HG03442 (cell line): ENCODE measurements at regions not wholly inside any gene's neighbourhood (a gene's known extent, or its start where the extent isn't known, plus 50 kb on each side); places are given as distances from the start of the nearest gene placed in this dataset.
"Not testable (repeated sequence)": the region's sequence is repeated elsewhere in the genome, so short reads cannot be mapped to it uniquely, and the experiment has no call there.

Source experiments
- ATAC-seq: cut with Tn5 transposase; IDR thresholded peaks from one replicate; pipeline ENCODE4 v1.9.1; 2021; ENCODE audit warnings: mild to moderate bottlenecking, moderate library complexity; ENCODE audit not compliant: unreplicated experiment

DNA sequence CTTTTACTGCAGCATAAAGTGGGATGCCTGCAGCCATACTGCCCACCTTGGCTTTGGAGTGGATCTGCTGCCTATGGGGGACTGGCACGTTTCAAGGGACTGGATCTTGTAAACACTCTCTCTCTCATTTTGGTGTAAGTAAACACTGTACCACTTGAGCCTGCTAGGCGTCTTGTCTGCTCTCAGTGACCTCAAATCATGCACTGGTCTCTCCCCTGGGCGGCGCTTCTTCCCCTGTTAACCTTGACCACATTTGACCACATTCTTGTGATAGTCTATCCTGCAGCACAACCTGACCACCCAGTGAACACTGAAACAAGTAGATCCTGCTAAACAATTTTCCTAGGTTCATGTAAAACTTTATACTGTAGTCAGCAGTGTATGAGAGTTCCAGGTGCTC is 82.6 kb upstream of the HNMT start:
- ATAC-seq = no peak

DNA sequence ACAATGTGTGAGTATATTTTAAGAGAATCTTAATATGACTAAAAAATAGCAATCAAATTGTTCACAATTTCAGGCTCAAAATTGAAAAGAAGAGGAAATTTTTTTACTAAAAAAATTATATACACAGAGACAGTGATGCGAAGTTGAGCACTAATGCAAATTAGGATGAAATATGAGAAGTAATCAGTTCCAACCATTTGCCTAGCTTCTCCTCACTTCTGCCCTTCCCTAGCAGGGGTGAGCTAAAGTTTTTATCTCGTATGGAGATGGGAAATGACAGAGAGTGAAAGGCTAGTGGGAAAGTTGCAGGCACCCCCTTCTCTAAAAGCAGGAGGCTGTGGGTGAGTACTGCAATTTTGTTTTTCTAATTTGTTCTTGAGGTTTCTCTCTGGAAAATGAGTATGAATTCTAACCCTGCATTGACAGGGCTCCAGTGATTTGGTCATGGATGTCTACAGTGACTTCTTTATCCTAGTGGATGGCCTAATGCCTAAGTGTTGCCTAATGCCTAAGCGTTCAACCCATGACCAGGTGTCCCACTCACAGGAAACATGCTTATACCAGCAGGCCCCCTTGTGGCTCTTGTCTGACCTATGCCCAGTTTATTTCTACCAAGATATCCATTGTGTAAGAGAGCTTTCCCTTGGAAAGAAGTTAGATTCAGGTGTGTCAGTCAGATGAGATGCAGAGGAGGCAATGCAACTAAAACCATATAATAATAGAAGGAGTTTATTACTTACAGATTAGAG is 78.0 kb upstream of the HNMT start:
- ATAC-seq = no peak

GRCh38 chr2:137888845-137889244 is 75.4 kb upstream of the HNMT start:
- ATAC-seq = no peak

- ATAC-seq = no peak
Observed at GRCh38 chr2:137892739-137893138, 71.5 kb upstream of the HNMT start.

GRCh38 chr2:137893145-137893544 is 71.1 kb upstream of the HNMT start:
- no peak for ATAC-seq

DNA sequence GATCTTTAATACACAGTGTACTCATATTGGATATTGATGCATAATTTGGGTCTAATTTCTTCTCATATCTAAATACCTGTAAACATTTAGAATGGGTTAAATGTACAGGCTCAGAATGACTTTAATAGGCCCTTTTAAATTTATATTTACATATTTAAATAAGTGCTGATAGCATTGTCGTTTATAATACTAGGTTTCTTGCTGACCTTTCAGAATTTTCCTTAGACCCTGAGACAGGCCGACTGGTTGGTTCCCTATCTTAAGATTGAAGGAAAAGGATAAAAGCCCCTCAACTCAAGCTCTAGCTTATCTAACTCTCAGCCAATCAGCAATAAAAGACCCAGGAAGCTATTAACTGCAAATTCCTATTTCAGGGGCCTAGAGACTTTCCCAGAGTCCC is 67.8 kb upstream of the HNMT start:
- no peak for ATAC-seq

GRCh38 chr2:137897082-137897481 is 67.2 kb upstream of the HNMT start:
- ATAC-seq = no peak

GRCh38 chr2:137900421-137901141 is 63.7 kb upstream of the HNMT start:
- no peak for ATAC-seq

GRCh38 chr2:137910641-137911040 is 53.6 kb upstream of the HNMT start:
- no peak for ATAC-seq

DNA sequence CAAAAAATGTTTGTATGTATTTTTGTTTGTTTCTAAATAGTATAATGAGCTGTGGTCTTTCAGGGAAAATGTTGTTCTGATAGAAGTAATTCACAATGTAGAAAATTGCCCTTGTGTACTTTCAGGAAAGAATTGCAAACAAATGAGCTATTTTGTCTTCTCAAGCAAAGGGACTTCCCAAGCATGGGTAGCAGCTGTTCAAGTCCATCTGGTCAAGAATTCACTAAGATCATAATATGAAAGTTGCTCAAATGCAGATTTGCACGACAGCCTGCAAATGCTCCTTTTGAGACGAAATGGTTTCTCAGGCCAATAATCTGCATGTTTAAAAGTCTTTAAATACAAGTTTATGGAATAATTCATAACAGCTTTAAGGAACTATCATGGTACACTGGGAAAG is 51.9 kb upstream of the HNMT start:
- ATAC-seq = no peak

- no peak for ATAC-seq
Observed at GRCh38 chr2:137913169-137913568, 51.1 kb upstream of the HNMT start.

GRCh38 chr2:137913648-137914047 is 50.6 kb upstream of the HNMT start:
- not testable (repeated sequence) for ATAC-seq
